CD4-positive, alpha-beta T cell treated with Interleukin-6 for 4 hours (primary cell): ENCODE measurements at regions not wholly inside any gene's neighbourhood (a gene's known extent, or its start where the extent isn't known, plus 50 kb on each side); places are given as distances from the start of the nearest gene placed in this dataset.
A peak's percentile ranks its signal among the peaks of the same experiment; 100 is the strongest.
"Not testable (repeated sequence)": the region's sequence is repeated elsewhere in the genome, so short reads cannot be mapped to it uniquely, and the experiment has no call there.

Experiments
- DNase-seq: peaks from one replicate; pipeline ENCODE4 v3.0.0-alpha.2; 2020; ENCODE audit warnings: mixed read lengths

DNA sequence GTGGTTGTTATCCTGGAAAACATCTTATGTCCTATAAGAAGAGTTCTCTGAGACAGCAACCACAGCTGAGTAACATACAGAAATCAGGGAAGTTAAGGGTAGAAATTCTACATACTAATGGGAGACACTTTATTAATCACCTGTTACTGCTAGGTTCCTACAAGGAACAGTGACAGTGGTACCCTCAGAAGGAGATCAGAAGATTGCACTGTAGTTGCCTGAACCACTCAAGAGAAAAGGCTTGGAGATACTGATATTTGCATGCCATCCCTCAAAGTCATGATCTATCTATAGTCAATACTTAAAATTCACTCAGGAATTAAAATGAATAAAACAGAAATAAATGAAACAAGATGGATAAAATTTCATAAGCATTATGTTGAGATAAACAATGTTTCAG is 136.0 kb downstream of the LMLN start:
- DNase-seq = no peak

- no peak for DNase-seq
These were observed 137.0 kb downstream of the LMLN start for GRCh38 chr3:198097048-198097447.

- not testable (repeated sequence) for DNase-seq
These were observed 138.7 kb downstream of the LMLN start for GRCh38 chr3:198098661-198099081.

DNA sequence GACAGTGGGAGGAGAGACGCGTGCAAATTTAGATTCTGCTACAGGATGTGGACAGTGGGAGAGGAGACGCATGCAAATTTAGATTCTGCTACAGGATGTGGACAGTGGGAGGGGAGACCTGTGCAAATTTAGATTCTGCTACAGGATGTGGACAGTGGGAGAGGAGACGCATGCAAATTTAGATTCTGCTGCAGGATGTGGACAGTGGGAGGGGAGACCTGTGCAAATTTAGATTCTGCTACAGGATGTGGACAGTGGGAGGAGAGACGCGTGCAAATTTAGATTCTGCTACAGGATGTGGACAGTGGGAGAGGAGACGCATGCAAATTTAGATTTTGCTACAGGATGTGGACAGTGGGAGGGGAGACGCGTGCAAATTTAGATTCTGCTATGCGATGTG is 143.1 kb downstream of the LMLN start:
- not testable (repeated sequence) for DNase-seq

DNA sequence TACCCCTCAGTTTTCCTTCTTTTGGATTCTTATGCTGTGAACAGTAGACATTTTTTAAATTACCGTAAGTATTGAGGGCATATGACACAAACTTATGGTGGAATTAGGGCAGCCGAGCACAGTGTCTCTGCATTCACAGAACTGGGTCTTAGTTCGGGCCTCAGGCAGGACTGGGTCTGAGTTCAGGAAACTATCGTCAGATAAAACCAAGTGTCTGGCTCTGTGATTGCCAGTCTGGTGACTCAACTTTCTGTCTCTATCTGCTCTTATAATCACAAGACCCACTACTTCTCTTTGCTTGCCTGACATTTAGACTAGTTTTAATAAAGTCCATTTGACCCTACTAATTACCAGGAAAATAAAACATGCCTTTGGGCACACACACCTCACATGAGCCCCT is 146.2 kb downstream of the LMLN start:
- no peak for DNase-seq

DNA sequence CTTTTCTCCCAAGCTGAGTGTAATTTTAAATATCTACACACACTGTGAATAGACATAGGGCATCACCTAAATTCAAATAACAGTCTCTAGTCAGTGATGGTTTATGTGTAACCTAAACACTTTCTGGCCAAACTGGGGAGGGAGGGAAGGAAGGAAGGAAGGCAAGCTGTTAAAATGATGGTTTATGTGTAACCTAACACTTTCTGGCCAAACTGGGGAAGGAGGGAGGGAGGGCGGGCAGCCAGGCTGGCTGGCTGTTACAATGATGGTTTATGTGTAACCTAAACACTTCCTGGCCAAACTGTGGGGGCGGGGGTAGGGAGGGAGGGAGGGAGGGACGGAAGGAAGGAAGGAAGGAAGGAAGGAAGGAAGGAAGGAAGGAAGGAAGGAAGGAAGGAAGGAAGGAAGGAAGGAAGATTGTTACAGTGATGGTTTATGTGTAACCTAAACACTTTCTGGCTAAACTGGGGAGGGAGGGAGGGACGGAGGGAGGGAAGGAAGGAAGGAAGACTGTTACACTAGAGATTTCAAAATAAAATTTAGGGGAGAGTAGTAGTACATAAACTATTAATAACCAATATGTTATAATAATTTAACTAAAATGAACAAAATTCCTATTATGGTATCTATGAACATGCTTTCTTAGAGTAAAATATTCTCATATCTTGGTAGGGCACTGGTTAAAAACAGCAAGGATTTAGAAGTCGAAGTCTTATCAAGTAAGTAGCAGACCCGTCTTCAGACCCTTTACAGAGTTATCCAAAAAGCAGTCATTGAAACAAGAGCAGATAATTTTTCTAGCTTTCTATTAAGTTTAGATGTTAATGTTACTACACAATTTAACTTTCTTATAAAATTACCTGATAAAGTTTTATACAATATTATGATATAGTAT is 148.1 kb downstream of the LMLN start:
- DNase-seq = no peak

DNA sequence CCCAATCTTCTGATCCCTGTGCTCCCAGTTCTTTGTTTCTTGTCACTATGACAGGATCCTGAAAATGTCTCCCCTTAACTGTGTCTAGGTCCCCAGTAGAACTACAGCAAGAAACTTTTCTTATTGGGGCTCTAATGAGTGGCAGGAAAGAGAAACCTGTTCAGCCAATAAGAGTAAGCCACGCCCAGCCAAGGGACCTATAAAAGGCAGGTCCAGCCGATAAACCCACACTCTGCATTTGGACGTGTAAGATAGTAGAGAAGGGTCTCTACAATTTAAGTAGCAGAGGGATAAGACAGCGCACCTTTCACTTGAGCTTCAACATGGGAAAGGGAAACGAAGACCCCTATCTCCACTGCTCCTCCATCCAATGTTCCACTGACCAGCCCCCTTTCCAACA is 149.9 kb downstream of the LMLN start:
- DNase-seq = no peak

- DNase-seq = no peak
These were observed 152.0 kb downstream of the LMLN start for GRCh38 chr3:198112031-198112430.

GRCh38 chr3:198113206-198114053 is 153.4 kb downstream of the LMLN start:
- DNase-seq = peak; percentile 3

DNA sequence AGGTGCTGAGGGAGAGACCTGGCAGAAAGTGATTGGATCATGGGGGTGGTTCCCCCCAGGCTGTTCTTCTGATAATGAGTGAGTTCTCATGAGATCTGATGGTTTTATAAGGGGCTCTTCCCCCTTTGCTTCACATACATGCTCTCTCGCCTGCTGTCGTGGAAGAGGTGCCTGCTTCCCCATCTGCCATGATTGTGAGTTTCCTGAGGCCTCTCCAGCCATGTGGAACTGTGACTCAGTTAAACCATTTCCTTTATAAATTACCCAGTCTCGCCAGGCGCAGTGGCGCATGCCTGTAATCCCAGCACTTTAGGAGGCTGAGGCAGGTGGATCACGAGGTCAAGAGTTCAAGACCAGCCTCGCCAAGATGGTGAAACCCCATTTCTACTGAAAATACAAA is 154.5 kb downstream of the LMLN start:
- DNase-seq = not testable (repeated sequence)

- not testable (repeated sequence) for DNase-seq
These were observed 162.2 kb downstream of the LMLN start for GRCh38 chr3:198122184-198122583.

DNA sequence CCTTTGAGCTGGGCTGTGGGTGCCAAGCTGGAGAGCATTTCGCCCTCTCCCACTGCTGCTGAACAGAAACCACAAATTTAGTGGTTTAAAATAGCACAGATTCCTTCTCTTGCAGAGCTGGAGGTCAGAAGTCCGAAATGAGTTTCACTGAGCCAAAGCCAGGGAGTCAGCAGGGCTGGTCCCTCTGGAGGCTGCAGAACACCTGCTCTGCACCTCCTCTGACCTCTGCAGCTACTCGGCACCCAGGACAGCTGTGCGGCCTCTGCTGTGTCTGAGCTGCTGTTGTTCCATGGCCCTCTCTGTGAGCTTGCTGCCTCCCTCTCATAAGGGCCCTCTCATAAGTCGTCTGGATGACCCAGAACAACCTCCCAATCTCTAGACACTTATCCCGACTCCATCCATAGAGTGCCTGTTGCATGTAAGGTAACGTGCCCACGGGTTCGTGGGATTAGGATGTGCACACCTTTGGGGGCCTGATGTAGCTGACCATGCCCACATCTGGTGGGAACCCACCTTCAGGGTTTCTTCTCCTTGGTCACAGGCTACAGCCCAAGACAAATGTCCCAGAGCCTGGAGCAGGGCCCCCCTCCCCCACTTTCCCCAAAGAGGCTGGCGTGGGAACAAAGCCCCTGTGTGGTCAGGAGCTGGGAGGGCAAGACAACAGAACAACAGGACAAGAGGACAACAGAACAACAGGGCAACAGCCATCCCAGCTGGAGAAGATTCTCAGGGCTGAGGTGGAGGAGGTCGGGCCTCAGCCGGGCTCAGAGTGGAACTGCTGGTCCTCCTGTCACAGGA is 177.2 kb downstream of the LMLN start:
- DNase-seq = not testable (repeated sequence)

- DNase-seq = not testable (repeated sequence)
These were observed 178.2 kb downstream of the LMLN start for GRCh38 chr3:198138205-198138604.

DNA sequence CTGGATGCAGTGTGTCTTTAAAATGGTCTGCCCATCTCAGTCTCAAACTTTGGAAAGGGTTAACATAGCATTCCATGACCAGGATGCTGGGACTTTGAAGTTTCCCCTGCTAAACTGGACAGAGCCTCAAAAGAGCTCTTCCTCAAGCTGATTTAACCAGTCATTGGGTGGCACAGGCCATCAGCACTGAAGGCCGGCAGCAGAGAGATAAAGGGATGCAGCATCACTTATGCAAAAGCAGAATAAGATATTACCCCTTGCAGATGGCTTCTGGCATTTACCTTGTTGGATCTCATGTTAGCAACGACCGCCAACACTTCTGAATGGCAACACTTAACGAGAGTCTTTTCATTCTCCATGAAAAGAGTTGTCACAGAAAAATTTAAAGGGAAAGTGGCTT is 179.0 kb downstream of the LMLN start:
- not testable (repeated sequence) for DNase-seq

- not testable (repeated sequence) for DNase-seq
These were observed 179.6 kb downstream of the LMLN start for GRCh38 chr3:198139513-198140167.

DNA sequence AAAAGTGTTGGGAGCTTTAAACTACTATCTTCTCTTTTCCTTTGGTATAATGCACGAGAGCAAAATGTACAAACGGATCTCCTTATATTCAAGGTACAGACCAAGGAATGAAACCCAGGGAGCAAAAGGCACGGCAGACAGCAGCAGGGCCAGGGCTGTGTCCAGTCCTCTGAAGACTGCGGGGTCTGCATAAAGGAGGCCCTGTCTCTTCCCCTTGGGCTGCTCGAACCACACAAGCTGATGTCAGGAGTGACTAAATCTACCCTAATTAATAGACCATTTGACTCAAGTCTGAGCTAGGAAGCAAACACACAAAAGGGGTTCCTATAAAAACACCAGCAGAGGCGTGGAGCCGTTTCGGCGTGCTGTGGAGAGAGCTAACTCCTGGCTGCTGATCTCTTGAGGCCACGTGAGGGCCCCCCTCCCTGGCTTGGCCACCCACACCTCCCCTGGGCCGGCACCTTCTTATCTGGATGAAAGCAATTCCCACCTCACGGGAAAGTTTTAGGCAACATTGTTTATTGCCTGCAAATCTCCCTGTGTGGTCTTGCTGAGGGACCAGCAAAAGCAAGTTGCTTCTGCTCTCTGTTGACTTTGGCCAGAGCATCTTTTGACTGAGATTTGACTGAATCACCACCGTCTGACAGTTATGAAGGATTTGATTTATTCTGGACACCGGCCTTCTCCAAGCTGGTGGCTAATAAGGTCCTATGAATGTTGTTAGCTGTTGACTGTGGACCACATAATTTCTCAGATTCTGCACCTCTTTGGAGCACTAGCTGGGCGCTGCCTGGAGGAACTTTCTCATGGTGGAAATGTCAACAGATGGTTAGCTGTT is 183.5 kb downstream of the LMLN start:
- DNase-seq = not testable (repeated sequence)

DNA sequence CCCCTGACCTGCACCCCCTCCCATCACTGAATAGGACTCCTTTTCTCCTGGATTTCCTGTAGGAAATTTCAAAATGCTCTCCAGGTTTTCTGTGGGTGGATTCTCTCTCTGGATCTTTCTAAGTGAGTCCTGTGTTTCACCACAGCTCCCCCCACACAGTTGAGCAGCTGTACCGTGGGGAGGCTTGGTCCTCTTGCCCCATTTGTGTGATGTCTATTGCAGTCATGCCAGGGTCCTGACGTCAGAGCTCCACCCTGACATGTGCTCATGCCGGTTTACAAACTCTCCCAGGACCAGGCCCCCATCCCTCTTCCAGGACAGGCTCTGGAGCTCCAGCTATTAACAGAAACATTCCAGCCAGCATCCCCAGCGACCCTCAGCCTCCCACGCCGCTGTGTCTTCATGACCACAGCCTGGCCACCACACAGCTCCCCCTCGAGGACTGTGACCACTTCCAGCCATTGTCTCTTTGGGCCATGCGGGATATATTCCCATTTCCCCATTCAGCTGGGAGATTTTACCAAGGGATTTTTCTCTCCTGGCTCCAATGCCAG is 185.3 kb downstream of the LMLN start:
- not testable (repeated sequence) for DNase-seq

DNA sequence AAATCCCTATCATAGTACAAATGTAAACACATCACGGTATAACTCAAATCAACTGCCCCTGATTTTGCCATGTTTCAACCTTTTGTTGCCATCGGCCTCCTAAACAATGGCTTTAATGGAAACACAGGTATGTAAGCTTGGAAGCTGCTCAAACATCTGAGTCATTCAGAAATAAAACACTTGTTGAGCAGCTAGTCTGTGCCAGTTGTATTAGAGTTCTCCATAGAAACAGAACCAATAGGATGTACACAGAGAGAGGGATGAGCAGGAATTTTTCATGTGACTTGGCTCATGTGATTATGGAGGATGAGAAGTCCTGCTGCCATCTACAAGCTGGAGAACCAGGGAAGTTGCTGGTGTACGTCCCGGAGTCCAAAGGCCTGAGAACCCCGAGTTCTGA is 186.1 kb downstream of the LMLN start:
- DNase-seq = not testable (repeated sequence)

DNA sequence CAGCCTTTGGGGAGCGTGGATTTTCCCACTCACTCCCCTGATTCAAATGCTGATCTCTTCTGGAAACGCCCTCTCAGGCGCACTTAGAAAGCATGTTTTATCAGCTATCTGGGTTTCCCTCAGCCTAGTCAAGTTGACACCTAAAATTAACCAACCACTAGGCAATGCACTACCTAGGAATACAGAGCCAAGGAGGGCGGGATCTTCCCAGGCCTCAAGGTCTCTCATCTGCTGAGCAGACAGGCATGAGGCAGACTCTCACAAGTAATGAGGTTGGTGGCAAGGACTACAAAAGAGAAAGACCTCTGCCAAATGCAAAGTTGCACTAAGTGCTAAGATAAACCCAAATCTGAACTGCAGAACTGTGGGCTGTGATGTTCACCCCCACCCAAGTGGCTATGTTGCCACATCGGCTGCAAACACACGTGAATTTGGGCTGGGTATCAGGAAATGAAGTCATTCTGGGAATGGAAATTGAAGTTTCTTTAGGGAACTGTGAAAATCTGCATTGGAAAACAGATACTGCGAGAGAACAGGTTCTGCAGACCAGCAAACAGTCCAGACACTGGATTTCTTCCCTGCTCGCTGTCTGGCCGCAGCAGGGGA is 186.6 kb downstream of the LMLN start:
- DNase-seq = not testable (repeated sequence)

DNA sequence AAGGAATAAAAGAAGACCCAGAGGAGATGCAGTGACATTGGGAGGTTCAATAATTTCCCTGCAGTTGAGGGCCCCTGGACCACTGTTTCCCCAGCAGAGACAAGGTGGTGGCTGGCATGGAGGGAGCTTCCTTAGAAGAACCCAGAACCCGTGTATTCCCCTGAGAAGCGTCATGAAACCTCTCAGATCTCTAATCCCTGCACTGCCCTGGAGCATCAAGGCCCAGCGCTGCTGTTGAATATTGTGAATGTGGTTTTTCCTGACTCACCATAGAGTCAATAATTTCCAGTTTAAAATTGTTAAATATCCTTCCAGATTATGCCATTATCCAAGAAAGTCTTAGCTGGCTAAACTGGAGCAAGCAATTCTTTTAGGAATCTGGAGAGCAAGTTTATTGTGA is 187.2 kb downstream of the LMLN start:
- not testable (repeated sequence) for DNase-seq

GRCh38 chr3:198147993-198148392 is 188.0 kb downstream of the LMLN start:
- not testable (repeated sequence) for DNase-seq
